Uterus (tissue), 3 donors: ENCODE measurements at regions not wholly inside any gene's neighbourhood (a gene's known extent, or its start where the extent isn't known, plus 50 kb on each side); places are given as distances from the start of the nearest gene placed in this dataset.

ENCODE experiments used
- DNase-seq, 2 donors: peaks; one replicate each; pipeline ENCODE4 v3.0.0-alpha.2; 2019 to 2020
- H3K27ac ChIP-seq, 2 donors: fragments of 200-600 bp; sonication (generic); 1 replicate in 1 of 2; 2 replicates in 1 of 2; pipeline ENCODE4 v1.5.1; 2016 to 2018
- H3K27me3 ChIP-seq, 2 donors: fragments of 200-600 bp; sonication (generic); one replicate each; pipeline ENCODE4 v1.5.1; 2018 to 2019; ENCODE audit warnings: control low read depth in 1 of 2
- H3K36me3 ChIP-seq, 2 donors: fragments of 200-600 bp; sonication (generic); one replicate each; pipeline ENCODE4 v1.5.1; 2019; ENCODE audit warnings: control low read depth in 1 of 2
- H3K4me1 ChIP-seq, 2 donors: fragments of 200-600 bp; sonication (generic); one replicate each; pipeline ENCODE4 v1.5.1; 2018 to 2019; ENCODE audit warnings: control low read depth in 1 of 2
- H3K4me3 ChIP-seq, 2 donors: fragments of 200-600 bp; sonication (generic); 1 replicate in 1 of 2; 2 replicates in 1 of 2; pipeline ENCODE4 v1.5.1; 2018 to 2019; ENCODE audit warnings: mild to moderate bottlenecking in 1 of 2
- H3K9me3 ChIP-seq, 2 donors: fragments of 200-600 bp; sonication (generic); one replicate each; pipeline ENCODE4 v1.5.1; 2019; ENCODE audit warnings: control low read depth in 1 of 2
- POLR2A ChIP-seq, 2 donors: fragments of 450-650 bp; IDR thresholded peaks; one replicate each; pipeline ENCODE4 v1.6.1; 2016; ENCODE audit warnings: antibody characterized with exemption in 2 of 2, mild to moderate bottlenecking in 1 of 2, moderate library complexity in 1 of 2
- intact Hi-C: fragments of 100-400 bp; cut with DNase I; formaldehyde crosslinking; loops from one replicate; pipeline ENCODE4 v1.15.1; 2023; ENCODE audit warnings: low total_unique reads
- TF ChIP-seq, protein P1 (sequence below), 4 experiments: fragments of 200-600 bp in 2 of 4; fragments of 450-650 bp in 2 of 4; sonication (generic) in 2 of 4; IDR thresholded peaks; one replicate each; pipeline ENCODE4 v1.5.1; 2016 to 2019; ENCODE audit warnings: antibody characterized with exemption in 4 of 4, mild to moderate bottlenecking in 2 of 4, moderate library complexity in 1 of 4
- donor health status: DM: yes; HTN: yes; CAD: no.

DNA sequence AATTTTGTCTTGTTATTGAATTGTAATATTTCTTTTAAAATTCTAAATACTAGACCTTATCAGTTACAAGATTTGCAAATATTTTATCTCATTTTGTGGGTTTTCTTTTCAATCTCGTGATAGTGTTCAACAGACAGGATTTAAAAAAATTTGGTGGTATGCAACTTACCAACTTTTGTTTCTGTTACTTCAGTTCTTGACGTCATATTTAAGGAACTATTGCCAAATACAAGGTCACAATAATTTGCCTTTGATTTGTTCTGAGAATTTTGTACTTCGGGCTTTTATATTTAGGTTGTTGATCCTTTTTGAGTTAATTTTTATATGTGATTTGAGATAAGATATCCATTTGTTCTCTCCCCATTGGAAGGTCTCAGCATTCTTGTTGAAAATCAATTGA is 876.6 kb downstream of the DCDC2C start:
- TF ChIP-seq, protein P1, sequence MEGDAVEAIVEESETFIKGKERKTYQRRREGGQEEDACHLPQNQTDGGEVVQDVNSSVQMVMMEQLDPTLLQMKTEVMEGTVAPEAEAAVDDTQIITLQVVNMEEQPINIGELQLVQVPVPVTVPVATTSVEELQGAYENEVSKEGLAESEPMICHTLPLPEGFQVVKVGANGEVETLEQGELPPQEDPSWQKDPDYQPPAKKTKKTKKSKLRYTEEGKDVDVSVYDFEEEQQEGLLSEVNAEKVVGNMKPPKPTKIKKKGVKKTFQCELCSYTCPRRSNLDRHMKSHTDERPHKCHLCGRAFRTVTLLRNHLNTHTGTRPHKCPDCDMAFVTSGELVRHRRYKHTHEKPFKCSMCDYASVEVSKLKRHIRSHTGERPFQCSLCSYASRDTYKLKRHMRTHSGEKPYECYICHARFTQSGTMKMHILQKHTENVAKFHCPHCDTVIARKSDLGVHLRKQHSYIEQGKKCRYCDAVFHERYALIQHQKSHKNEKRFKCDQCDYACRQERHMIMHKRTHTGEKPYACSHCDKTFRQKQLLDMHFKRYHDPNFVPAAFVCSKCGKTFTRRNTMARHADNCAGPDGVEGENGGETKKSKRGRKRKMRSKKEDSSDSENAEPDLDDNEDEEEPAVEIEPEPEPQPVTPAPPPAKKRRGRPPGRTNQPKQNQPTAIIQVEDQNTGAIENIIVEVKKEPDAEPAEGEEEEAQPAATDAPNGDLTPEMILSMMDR (IDR thresholded peaks at IDR 0.05) = no peak
- TF ChIP-seq POLR2A (IDR thresholded peaks at IDR 0.05) = no peak
- Histone ChIP-seq H3K27me3 (no peaks in the 10 kb centered on the region), H3K36me3 (no peaks in the 10 kb centered on the region), H3K9me3 (no peaks in the 10 kb centered on the region), H3K4me3 (no peak overlapping the region), H3K27ac (no peak overlapping the region), H3K4me1 (no peaks in the 10 kb centered on the region)
- DNase-seq = no peak
- intact Hi-C loops = no loop called here

DNA sequence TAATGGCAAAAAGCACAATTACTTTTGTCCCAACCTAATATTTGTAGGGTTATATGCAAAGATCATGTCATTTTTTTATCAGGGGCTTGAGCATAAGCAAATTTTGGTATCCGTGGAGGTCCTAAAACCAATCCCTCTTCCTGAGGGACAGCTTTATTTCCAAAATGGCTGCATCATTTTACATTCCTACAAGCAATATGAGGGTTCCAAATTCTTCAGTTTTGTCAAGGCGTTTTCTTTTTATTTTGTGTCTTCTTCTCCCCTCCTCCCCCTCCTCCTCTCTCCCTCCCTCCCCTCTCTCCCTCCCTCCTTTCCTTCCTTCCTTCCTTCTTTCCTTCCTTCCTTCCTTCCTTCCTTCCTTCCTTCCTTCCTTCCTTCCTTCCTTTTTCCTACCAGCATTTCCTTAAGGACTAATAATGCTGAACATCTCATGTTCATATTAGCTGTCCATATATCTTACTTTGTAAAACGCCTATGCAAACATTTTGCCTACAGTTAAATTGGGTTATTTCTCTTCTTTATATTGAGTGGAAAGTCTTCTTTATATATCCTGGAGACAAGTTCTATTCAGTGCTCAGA is 881.8 kb downstream of the DCDC2C start:
- DNase-seq = no peak
- no peak for TF ChIP-seq POLR2A (IDR thresholded peaks at IDR 0.05)
- TF ChIP-seq, protein P1 (IDR thresholded peaks at IDR 0.05) = no peak
- H3K4me1 ChIP-seq = no peaks in the 10 kb centered on the region
- intact Hi-C loops = no loop called here
- H3K36me3 ChIP-seq = no peaks in the 10 kb centered on the region
- no peak overlapping the region for H3K27ac ChIP-seq
- no peak overlapping the region for H3K4me3 ChIP-seq
- H3K9me3 ChIP-seq = no peaks in the 10 kb centered on the region
- H3K27me3 ChIP-seq = no peaks in the 10 kb centered on the region

DNA sequence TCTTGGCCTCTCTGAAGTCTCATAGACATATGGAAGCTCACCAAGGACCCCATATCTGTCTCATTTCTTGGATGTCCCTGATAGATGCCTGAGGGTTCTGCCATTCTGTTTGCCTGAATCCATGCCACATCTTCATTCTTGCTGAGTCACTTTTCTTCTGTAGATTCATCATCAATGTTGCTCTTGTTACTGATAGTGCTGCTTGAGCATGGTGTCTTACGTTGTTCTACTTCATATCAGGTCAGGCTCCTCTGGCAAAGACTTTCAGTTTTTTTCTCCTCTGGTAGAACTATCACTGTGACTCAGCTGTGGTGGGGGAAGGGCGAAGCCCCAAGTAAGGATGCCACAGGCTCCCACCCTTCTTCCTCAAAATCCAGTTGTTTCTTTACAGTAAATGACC is 885.2 kb downstream of the DCDC2C start:
- H3K27me3 ChIP-seq = no peaks in the 10 kb centered on the region
- TF ChIP-seq, protein P1 (IDR thresholded peaks at IDR 0.05) = no peak
- no peak for TF ChIP-seq POLR2A (IDR thresholded peaks at IDR 0.05)
- no peak overlapping the region for H3K4me3 ChIP-seq
- DNase-seq = no peak
- intact Hi-C loops = no loop called here
- H3K9me3 ChIP-seq = no peaks in the 10 kb centered on the region
- no peak overlapping the region for H3K27ac ChIP-seq
- no peaks in the 10 kb centered on the region for H3K4me1 ChIP-seq
- H3K36me3 ChIP-seq = no peaks in the 10 kb centered on the region

DNA sequence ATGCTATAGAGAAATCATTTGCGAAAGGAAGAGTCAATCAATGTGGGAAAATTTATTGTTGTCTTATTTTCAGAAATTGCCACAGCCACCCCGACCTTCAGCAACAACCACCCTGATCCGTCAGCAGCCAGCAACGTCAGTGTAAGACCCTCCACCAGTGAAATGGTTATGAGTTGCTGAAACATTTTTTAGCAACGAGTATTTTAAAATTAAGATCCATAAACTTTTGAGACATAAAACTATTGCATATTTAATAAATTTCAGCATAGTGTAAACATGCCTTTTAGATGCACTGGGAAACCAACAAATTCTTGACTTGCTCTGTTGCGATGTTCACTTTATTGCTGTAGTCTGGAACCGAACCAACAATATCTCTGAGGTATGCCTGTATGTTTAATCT is 887.9 kb downstream of the DCDC2C start:
- H3K27me3 ChIP-seq = no peaks in the 10 kb centered on the region
- H3K4me3 ChIP-seq = no peak overlapping the region
- intact Hi-C loops = no loop called here
- no peaks in the 10 kb centered on the region for H3K36me3 ChIP-seq
- DNase-seq = no peak
- no peaks in the 10 kb centered on the region for H3K4me1 ChIP-seq
- TF ChIP-seq POLR2A (IDR thresholded peaks at IDR 0.05) = no peak
- TF ChIP-seq, protein P1 (IDR thresholded peaks at IDR 0.05) = no peak
- H3K27ac ChIP-seq = no peak overlapping the region
- H3K9me3 ChIP-seq = no peaks in the 10 kb centered on the region

DNA sequence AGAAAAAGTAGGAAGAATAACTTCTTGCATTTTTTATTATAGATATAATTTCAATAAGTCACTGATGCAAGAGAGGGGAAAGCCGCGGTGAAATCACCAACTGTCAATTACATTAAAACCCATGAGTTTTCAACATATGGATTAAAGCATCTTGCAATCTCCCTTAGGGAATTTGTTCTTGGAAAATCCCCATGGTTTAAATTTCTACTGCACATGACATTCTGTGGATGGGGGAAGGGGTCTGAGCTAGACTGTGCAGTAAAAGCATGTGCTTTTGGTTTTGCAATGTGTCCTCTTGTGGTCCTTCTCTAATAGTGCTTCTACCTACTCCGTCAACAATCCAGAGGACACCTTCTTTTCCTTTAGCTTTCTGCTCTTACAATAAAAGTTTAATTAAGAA is 894.0 kb downstream of the DCDC2C start:
- DNase-seq = no peak

More for the DNA sequence above, 894.0 kb downstream of the DCDC2C start:
- H3K36me3 ChIP-seq = no peaks in the 10 kb centered on the region
- H3K27ac ChIP-seq = no peak overlapping the region
- H3K27me3 ChIP-seq = no peaks in the 10 kb centered on the region
- no peak overlapping the region for H3K4me3 ChIP-seq
- H3K9me3 ChIP-seq = no peaks in the 10 kb centered on the region
- H3K4me1 ChIP-seq = no peaks in the 10 kb centered on the region
- TF ChIP-seq POLR2A (IDR thresholded peaks at IDR 0.05) = no peak
- TF ChIP-seq, protein P1 (IDR thresholded peaks at IDR 0.05) = no peak
- intact Hi-C loops = no loop called here
